ENCODE measurements at regions not wholly inside any gene's neighbourhood (a gene's known extent, or its start where the extent isn't known, plus 50 kb on each side); places are given as distances from the start of the nearest gene placed in this dataset.

DNA sequence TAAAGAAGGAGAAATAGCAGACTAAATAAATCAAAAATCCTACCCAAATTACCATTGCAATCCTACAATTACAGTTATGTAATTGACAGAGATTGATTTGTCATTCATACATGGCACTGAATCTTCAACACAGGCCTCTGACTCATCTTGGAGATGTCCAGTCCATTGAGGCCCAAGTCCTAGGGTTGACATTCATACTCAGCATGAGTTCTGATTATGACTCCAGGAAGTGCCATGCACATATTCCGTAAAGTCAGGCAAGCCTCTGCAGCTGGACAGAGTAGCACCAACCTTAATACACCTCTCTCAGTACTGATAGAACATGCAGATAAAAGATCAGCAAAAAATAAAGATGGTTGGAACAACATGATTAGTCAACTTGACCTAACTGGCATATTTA lies 353.7 kb upstream of the NFE2L3 start:
- 93 to 97% methylated on average over 1 of the region's 1 CpG for WGBS, 2 donors
- TF ChIP-seq, protein P1, sequence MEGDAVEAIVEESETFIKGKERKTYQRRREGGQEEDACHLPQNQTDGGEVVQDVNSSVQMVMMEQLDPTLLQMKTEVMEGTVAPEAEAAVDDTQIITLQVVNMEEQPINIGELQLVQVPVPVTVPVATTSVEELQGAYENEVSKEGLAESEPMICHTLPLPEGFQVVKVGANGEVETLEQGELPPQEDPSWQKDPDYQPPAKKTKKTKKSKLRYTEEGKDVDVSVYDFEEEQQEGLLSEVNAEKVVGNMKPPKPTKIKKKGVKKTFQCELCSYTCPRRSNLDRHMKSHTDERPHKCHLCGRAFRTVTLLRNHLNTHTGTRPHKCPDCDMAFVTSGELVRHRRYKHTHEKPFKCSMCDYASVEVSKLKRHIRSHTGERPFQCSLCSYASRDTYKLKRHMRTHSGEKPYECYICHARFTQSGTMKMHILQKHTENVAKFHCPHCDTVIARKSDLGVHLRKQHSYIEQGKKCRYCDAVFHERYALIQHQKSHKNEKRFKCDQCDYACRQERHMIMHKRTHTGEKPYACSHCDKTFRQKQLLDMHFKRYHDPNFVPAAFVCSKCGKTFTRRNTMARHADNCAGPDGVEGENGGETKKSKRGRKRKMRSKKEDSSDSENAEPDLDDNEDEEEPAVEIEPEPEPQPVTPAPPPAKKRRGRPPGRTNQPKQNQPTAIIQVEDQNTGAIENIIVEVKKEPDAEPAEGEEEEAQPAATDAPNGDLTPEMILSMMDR (IDR thresholded peaks at IDR 0.05), result no peak
- TF ChIP-seq POLR2A (IDR thresholded peaks at IDR 0.05) (no peak), POLR2AphosphoS5 (IDR thresholded peaks at IDR 0.05) (no peak), EP300 (IDR thresholded peaks at IDR 0.05) (no peak)
- Histone ChIP-seq H3K4me1 (peaks cover 0 to 38% (median 21%) of the 10 kb centered on the region in 4 donors), H3K27ac (no peak overlapping the region), H3K36me3 (no peaks in the 10 kb centered on the region), H3K4me3 (no peak overlapping the region), H3K27me3 (no peaks in the 10 kb centered on the region), H3K9me3 (no peaks in the 10 kb centered on the region)
- DNase-seq, result no peak
- intact Hi-C loops (cut with DNase I), result no loop called here

DNA sequence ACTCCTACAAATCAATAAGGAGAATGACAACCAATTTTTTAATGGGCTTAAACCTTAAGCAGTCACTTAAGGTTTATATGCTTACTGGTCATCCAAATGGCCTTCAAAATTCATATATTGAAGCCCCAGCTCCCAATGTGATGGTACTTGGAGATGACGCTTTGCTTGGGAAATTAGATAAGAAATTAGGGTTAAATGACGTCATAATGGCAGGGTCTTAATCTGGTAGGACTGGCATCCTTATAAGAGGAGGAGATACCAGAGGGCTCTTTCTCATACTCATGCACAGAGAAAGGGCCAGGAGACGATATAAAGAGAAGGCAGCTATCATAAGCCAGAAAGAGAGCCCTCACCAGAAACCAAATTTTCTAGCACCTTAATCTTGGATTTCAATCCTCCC lies 350.8 kb upstream of the NFE2L3 start:
- intact Hi-C loops (cut with DNase I), result no loop called here
- Histone ChIP-seq H3K4me1 (peaks cover 0 to 41% (median 25%) of the 10 kb centered on the region in 4 donors), H3K27me3 (no peaks in the 10 kb centered on the region), H3K4me3 (no peak overlapping the region), H3K27ac (peak overlapping the region in 2 of 4 donors; percentile 49 to 63), H3K9me3 (no peaks in the 10 kb centered on the region), H3K36me3 (no peaks in the 10 kb centered on the region)
- DNase-seq, result no peak
- no peak for TF ChIP-seq POLR2A (IDR thresholded peaks at IDR 0.05)
- TF ChIP-seq POLR2AphosphoS5 (IDR thresholded peaks at IDR 0.05), result no peak
- TF ChIP-seq, protein P1 (IDR thresholded peaks at IDR 0.05), result no peak
- no peak for TF ChIP-seq EP300 (IDR thresholded peaks at IDR 0.05)
- WGBS, 2 donors, result 95 to 98% methylated on average over 3 of the region's 3 CpGs

DNA sequence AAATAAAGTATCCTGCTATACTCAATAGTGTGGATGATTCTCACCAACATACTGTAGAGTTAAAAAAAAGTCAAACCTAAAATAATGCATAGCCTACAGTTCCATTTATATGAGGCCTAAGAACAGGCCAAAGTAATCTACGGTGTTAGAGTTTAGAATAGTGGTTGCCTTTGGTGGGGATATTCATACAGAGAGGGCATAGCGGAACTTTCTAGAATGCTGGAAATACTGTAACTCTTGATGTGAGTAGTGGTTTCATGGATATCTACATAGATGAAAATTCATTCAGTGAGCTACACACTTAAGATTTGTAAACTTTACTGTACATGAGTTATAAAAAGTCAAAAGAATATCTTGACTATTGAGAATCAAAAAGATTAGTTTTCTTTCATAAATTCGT lies 349.9 kb upstream of the NFE2L3 start:
- H3K36me3 ChIP-seq, result no peaks in the 10 kb centered on the region
- no peak for DNase-seq
- H3K4me1 ChIP-seq, result peaks cover 0 to 39% (median 28%) of the 10 kb centered on the region in 4 donors
- H3K27ac ChIP-seq, result peak overlapping the region in 3 of 4 donors; percentile 49 to 63 (median 54)
- no peak overlapping the region for H3K4me3 ChIP-seq
- 81 to 83% methylated on average over 3 of the region's 3 CpGs for WGBS, 2 donors
- intact Hi-C loops (cut with DNase I), result no loop called here
- no peaks in the 10 kb centered on the region for H3K27me3 ChIP-seq
- H3K9me3 ChIP-seq, result no peaks in the 10 kb centered on the region
- TF ChIP-seq POLR2AphosphoS5 (IDR thresholded peaks at IDR 0.05) (no peak), EP300 (IDR thresholded peaks at IDR 0.05) (no peak), POLR2A (IDR thresholded peaks at IDR 0.05) (no peak)
- TF ChIP-seq, protein P1 (IDR thresholded peaks at IDR 0.05), result no peak

DNA sequence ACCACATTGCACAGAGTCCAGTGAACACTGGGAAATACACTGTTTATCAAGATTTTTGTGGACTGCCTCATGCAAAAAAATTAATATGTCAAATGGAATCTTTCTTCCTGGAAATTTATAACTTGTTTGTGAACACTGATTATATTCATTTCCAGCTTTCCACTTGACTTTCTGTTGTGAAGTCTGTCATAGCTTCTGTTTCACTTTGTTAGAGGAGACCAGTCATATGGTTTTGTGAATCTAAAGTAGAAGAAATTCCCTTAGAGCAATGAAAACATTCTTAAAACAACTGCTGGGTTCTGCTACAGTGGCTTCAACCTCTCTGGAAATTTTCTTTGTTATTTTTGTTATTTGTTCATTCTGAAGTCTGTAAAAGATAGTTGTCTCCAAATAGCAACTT lies 349.5 kb upstream of the NFE2L3 start:
- H3K4me3 ChIP-seq, result no peak overlapping the region
- intact Hi-C loops (cut with DNase I), result no loop called here
- peak overlapping the region in 3 of 4 donors; percentile 49 to 63 (median 54) for H3K27ac ChIP-seq
- H3K9me3 ChIP-seq, result no peaks in the 10 kb centered on the region
- no peak for DNase-seq
- H3K4me1 ChIP-seq, result peaks cover 0 to 43% (median 30%) of the 10 kb centered on the region in 4 donors
- H3K27me3 ChIP-seq, result no peaks in the 10 kb centered on the region
- H3K36me3 ChIP-seq, result no peaks in the 10 kb centered on the region
- TF ChIP-seq, protein P1 (IDR thresholded peaks at IDR 0.05), result no peak
- TF ChIP-seq POLR2AphosphoS5 (IDR thresholded peaks at IDR 0.05) (no peak), POLR2A (IDR thresholded peaks at IDR 0.05) (no peak), EP300 (IDR thresholded peaks at IDR 0.05) (no peak)

Measured in sigmoid colon (tissue), 6 donors.